Heart left ventricle (tissue), 16 donors: ENCODE measurements at regions not wholly inside any gene's neighbourhood (a gene's known extent, or its start where the extent isn't known, plus 50 kb on each side); places are given as distances from the start of the nearest gene placed in this dataset.

Experiments used
- ATAC-seq, 4 donors: fragments of 200-7000 bp; cut with Tn5 transposase; one replicate each; pipeline ENCODE4 v1.9.1; 2020 to 2022; ENCODE audit warnings: moderate library complexity in 4 of 4, mild to moderate bottlenecking in 3 of 4, moderate number of reproducible peaks in 1 of 4
- DNase-seq, 5 donors: peaks; one replicate each; pipeline ENCODE4 v3.0.0-alpha.2; 2020
- H3K27ac ChIP-seq, 12 donors: fragments of 200-600 bp; sonication (generic) in 4 of 12; one replicate each; pipeline versions ENCODE4 v1.5.0 to v1.8.0; 2016 to 2022; ENCODE audit warnings: mild to moderate bottlenecking in 2 of 12
- H3K27me3 ChIP-seq, 9 donors: fragments of 200-600 bp; sonication (generic) in 2 of 9; one replicate each; pipeline versions ENCODE4 v1.5.1 to v1.8.0; 2016 to 2022; ENCODE audit warnings: mild to moderate bottlenecking in 3 of 9
- H3K36me3 ChIP-seq, 9 donors: fragments of 200-600 bp; sonication (generic) in 2 of 9; one replicate each; pipeline versions ENCODE4 v1.5.0 to v1.8.0; 2018 to 2022; ENCODE audit warnings: mild to moderate bottlenecking in 2 of 9
- H3K4me1 ChIP-seq, 12 donors: fragments of 200-600 bp; sonication (generic) in 4 of 12; one replicate each; pipeline versions ENCODE4 v1.5.0 to v1.8.0; 2016 to 2022; ENCODE audit warnings: mild to moderate bottlenecking in 3 of 12
- H3K4me3 ChIP-seq, 12 donors: fragments of 200-600 bp; sonication (generic) in 4 of 12; one replicate each; pipeline versions ENCODE4 v1.5.0 to v1.8.0; 2017 to 2022; ENCODE audit warnings: mild to moderate bottlenecking in 9 of 12, moderate library complexity in 4 of 12
- H3K9me3 ChIP-seq, 12 donors: fragments of 200-600 bp; sonication (generic) in 4 of 12; one replicate each; pipeline versions ENCODE4 v1.5.0 to v1.8.0; 2016 to 2022; ENCODE audit warnings: mild to moderate bottlenecking in 1 of 12
- CTCF ChIP-seq, 12 donors: fragments of 200-600 bp; sonication (generic) in 4 of 12; IDR thresholded peaks; one replicate each; pipeline versions ENCODE4 v1.5.0 to v1.8.0; 2018 to 2022; ENCODE audit warnings: antibody characterized with exemption in 12 of 12, mild to moderate bottlenecking in 5 of 12
- POLR2A ChIP-seq, 2 donors: fragments of 450-650 bp; IDR thresholded peaks; one replicate each; pipeline ENCODE4 v1.6.1; 2017; ENCODE audit warnings: antibody characterized with exemption in 2 of 2, mild to moderate bottlenecking in 2 of 2, moderate library complexity in 2 of 2
- WGBS, 4 donors: extraction: QIAGEN DNeasy Blood & Tissue Kit in 2 of 4; methylation state at CpG; one replicate each; pipeline versions ENCODE4 v1.1.5 to v1.1.7; 2013 to 2018; 5-methylcytosine and 5-hydroxymethylcytosine counted together
- intact Hi-C, 10 donors: fragments of 100-400 bp; cut with DNase I; formaldehyde crosslinking; loops; one replicate each; pipeline versions ENCODE4 v1.11.1 to v1.14.2; 2022
- donor health status: ischemic (EF 13 %, LVEDD 7.1; RV severe dilation, severe dysfunction).
- donor health status: healthy with polysubstance abuse.
- donor health status: DM: no; HTN: yes; CAD: no.
- donor health status: DM: no; HTN: no; CAD: no.
- donor health status: ischemic (EF 25% LVEDD 6.9; RV normal size, moderate dysfunction).
- donor health status: ischemic (EF 25% LVEDD 5.7; RV mildly dilated, moderate dysfunction).
- donor health status: healthy.
- donor health status: DM: yes; HTN: yes; CAD: no.
- donor health status: ischemic (EF 35%, LVEDD 5.7; RV mildly dilated, moderate dysfunction).
- donor health status: nonischemic (EF 11% LVEDD 7.7; RV severe dilation, severe dysfunction).
- donor health status: DM: yes; HTN: yes; CAD: no.
- donor health status: PGD.
- donor health status: ischemic (EF 29% LVEDD 5.4; RV normal size, mild dysfunction).
- donor health status: nonischemic (EF 23%, LVEDD 6.1; RV moderate dilation, normal function).

- WGBS, 4 donors = 69 to 81% (median 71%) methylated on average over 3 of the region's 3 CpGs
- ATAC-seq = no peak
- Histone ChIP-seq H3K4me1 (no peaks in the 10 kb centered on the region), H3K27ac (no peak overlapping the region), H3K27me3 (no peaks in the 10 kb centered on the region), H3K9me3 (peaks cover 0 to 3% (median 0%) of the 10 kb centered on the region in 12 donors), H3K4me3 (no peak overlapping the region), H3K36me3 (no peaks in the 10 kb centered on the region)
- DNase-seq = no peak
- no peak for TF ChIP-seq POLR2A (IDR thresholded peaks at IDR 0.05)
- TF ChIP-seq CTCF (IDR thresholded peaks at IDR 0.05) = no peak
- intact Hi-C loops = no loop called here
Measured at GRCh38 chr2:14684516-14684915, 52.0 kb downstream of the LRATD1 start.

- WGBS, 4 donors = 88 to 93% (median 89%) methylated on average over 4 of the region's 4 CpGs
Measured at GRCh38 chr2:14690926-14691325, 58.4 kb downstream of the LRATD1 start.

GRCh38 chr2:14693874-14694273 is 61.4 kb downstream of the LRATD1 start:
- no peaks in the 10 kb centered on the region for H3K27me3 ChIP-seq
- H3K4me3 ChIP-seq = no peak overlapping the region
- H3K4me1 ChIP-seq = no peaks in the 10 kb centered on the region
- no peak overlapping the region for H3K27ac ChIP-seq
- no peak for DNase-seq
- 78 to 86% (median 80%) methylated on average over 2 of the region's 2 CpGs for WGBS, 4 donors
- H3K36me3 ChIP-seq = no peaks in the 10 kb centered on the region
- intact Hi-C loops = no loop called here
- TF ChIP-seq CTCF (IDR thresholded peaks at IDR 0.05) (no peak), POLR2A (IDR thresholded peaks at IDR 0.05) (no peak)
- peaks cover 0 to 16% (median 0%) of the 10 kb centered on the region in 12 donors for H3K9me3 ChIP-seq
- no peak for ATAC-seq

More at GRCh38 chr2:14690926-14691325, 58.4 kb downstream of the LRATD1 start:
- ATAC-seq (no peak), DNase-seq (no peak)
- no peak for TF ChIP-seq POLR2A (IDR thresholded peaks at IDR 0.05)
- no peak for TF ChIP-seq CTCF (IDR thresholded peaks at IDR 0.05)
- Histone ChIP-seq H3K27ac (no peak overlapping the region), H3K4me3 (no peak overlapping the region), H3K36me3 (no peaks in the 10 kb centered on the region), H3K27me3 (no peaks in the 10 kb centered on the region), H3K4me1 (no peaks in the 10 kb centered on the region), H3K9me3 (peaks cover 0 to 16% (median 0%) of the 10 kb centered on the region in 12 donors)
- intact Hi-C loops = no loop called here

GRCh38 chr2:14700753-14701152 is 68.2 kb downstream of the LRATD1 start:
- 74 to 79% (median 77%) methylated on average over 2 of the region's 2 CpGs for WGBS, 4 donors

More at GRCh38 chr2:14700753-14701152, 68.2 kb downstream of the LRATD1 start:
- Histone ChIP-seq H3K36me3 (no peaks in the 10 kb centered on the region), H3K9me3 (no peaks in the 10 kb centered on the region), H3K4me3 (no peak overlapping the region), H3K4me1 (no peaks in the 10 kb centered on the region), H3K27me3 (no peaks in the 10 kb centered on the region), H3K27ac (no peak overlapping the region)
- TF ChIP-seq POLR2A (IDR thresholded peaks at IDR 0.05) (no peak), CTCF (IDR thresholded peaks at IDR 0.05) (no peak)
- DNase-seq = no peak
- ATAC-seq = no peak
- intact Hi-C loops = no loop called here
